Hematopoietic multipotent progenitor cell treated with erythropoietin and hydrocortisone succinate and interleukin-3 and kit ligand, for 4 days (in vitro differentiated cells): ENCODE measurements at regions not wholly inside any gene's neighbourhood (a gene's known extent, or its start where the extent isn't known, plus 50 kb on each side); places are given as distances from the start of the nearest gene placed in this dataset.
A peak's percentile ranks its signal among the peaks of the same experiment; 100 is the strongest.

Experiments
- DNase-seq: peaks from one replicate; pipeline ENCODE4 v3.0.0-alpha.2; 2015

DNA sequence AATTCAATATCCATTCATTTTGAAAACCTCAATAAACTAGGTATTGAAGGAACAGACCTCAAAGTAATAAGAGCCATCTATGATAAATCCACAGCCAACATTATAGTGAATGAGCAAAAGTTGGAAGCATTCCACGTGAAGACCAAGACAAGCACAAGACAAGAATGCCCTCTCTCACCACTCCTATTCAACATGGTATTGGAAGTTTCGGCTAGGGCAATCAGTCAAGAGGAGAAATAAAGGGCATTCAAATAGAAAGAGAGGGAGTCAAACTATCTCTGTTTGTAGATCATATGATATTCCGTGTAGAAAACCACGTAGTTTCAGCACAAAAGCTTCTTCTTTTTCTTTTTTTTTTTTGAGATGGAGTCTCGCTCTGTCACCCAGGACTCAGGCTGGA, 550.3 kb downstream of the FSCB start:
- DNase-seq = no peak

DNA sequence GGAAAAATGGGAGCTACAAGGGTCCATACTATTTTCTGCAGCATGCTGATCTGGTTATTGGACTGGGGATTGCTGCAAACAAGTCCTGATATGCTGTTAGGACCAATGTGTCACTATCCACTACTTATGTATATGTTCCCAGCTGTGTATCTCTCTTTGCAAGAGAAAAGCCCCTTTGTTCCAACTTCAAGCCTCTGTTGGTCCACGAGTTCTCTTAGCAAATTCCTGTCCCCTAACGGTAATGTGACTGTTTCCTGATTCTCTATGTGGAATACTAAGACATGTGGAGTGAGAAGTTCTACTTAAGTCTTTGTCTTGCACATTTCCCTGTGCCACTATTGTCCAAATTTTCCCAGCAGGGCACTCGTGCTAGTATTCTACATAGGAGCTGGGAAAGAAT, 557.7 kb downstream of the FSCB start:
- no peak for DNase-seq

DNA sequence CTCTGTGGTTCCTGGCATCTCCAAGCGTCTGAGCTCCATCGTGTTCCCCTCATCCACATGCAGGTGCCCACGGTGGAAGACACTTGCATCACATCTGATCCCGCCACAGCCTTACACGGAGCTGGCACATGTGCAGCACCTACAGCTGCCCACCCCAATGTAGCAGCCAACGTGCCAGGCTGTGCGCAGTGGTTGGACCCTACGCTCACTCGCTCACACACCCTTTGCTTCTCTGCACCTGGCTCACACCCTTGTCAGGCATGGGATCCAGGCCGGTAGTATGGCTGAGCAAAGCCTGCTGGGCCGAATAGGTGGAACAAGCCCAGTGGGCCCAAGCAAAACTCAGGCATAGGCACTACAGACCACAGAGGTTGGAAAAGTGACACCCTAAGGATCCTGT, 567.2 kb downstream of the FSCB start:
- no peak for DNase-seq

DNA sequence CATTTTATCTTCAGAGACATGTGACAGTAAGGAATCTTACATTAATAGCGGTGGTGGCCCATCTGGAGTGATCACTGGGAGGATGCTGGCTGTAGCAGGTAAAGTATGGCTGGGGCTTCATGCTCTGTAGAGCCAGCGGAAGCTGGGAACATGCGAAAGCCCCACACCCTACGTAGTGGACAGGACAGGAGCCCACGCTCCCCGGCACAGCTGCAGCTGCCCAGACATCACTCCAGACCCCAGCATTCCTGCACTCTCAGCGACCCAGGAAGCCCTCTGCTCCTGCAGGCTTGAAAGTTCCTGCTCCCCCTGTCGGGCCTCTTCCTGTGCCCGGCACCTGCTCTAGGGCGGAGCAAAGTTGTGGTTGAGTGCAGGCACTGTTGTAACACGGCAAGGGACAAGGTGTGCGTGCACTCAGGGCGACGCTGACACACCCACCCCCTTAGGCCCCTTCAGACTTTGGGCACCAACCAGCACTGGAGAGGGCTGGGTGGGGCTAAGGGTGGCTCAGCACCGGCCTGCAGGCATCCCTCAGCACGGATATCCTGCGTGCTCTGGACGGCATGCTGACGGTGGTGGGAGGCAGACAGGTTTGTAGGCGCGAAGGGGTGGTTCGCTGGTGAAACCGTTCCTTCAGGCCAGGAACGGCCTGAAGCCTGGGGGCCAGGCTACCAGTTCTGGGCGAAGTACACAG, 568.3 kb downstream of the FSCB start:
- no peak for DNase-seq

DNA sequence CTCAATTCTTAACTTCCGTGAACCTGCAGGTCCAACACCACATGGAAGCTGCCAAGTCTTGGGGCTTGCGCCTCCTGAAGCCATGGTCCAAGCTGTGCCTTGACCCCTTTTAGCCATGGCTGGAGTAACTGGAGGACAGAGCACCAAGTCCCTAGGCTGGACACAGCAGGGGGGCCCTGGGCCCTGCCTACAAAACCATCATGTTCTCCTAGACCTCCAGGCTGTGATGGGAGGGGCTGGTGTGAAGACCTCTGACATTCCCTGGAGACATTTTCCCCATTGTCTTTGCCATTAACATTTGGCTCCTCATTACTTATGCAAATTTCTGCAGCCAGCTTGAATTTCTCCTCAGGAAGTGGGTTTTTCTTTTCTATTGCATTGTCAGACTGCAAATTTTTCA, 570.1 kb downstream of the FSCB start:
- DNase-seq = no peak

DNA sequence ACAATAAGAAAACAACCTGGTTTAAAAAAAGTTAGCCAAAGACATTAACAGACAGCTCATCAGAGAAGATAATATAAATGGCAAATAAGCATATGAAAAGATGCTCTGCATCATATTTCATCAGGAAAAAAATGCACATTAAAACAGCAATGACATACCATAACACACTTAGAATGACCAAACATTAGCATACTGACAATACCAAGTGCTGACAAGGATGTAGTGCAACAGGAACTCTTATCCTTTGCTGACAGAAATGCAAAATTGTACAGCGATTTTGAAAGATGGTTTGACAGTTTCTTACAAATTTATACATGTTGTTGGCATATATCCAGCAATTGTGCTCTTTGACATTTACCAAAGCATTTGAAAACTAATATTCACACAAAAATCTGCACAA, 573.0 kb downstream of the FSCB start:
- DNase-seq = no peak

DNA sequence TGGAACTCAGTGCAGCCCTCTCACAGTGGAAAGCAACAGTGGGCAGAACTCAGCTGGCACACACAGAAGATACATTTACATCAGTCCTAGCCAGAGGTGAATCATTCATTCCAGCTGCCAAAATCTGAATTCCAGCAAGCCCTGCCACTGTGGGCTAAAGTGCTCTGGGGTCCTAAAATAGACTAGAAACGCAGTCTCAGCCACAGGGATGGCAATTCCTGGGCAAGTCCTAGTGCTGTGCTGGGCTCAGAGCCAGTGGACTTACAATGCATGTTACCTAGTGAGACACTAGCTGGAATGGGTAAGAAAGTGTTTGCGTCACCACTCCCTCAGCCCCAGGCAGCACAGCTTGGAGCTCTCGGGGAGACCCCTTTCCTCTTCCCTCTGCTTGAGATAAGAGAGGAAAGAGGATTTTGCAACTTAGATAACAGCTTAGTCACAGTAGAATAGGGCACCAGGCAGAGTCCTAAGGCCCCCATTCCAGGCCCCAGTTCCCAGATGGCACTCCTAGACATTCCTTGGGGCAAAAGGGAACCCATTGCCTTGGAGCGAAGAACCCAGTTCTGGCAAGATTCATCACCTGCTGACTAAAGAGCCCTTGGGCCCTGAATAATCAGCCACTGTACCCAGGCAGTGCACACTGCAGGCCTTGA, 592.9 kb downstream of the FSCB start:
- DNase-seq = no peak

DNA sequence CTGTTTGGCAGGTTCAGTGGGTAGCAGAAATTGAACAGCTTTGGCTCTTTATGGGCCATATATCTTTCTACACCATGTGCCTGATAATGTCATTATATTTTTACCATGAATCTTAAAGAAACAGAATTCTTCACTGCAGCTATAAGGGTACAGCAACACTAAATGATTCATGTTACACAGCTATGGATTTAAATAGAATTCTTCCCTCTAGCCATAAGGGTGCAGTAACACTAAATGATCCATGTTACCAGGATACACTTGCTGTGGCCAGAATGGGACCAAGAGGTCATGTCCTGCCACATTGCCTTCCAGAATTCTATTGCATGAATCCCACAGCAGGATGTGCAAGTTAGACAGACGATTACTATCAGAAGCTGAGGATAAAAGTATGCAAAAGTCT, 603.9 kb downstream of the FSCB start:
- DNase-seq = no peak

DNA sequence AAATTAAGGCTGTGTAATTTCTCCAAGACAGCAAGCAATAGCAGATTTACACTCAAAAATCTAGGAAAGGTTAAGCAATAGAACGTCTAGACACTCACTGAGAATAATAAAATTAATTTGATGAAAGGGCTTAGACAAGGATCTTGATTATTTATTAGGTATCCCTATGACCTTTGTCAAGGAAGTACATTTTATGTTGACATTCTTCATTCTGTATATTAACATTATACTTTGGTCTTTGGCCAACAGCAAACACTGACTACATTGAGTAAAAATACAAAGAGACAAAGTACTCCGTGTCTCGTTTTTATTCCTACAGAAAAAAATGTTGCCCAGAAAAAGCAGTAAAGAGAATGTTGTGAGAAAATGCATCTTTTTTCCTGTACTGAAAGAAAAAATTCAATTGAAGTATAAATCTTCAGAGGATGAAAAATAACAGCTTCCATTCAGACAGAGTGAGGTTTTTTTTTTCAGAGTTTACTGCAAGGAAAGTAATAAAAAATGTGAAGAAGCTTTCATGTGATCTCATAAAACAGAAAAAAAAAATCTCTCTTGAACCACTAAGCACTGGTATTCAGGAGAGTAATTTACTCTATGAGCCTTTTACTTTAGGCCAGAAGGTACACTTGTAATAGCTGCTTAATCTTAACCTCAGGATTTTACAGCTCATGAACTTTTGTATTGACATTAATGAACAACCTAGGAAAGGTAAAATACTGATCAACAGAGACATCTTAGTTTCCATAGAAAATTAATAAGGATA, 605.0 kb downstream of the FSCB start:
- DNase-seq = no peak

DNA sequence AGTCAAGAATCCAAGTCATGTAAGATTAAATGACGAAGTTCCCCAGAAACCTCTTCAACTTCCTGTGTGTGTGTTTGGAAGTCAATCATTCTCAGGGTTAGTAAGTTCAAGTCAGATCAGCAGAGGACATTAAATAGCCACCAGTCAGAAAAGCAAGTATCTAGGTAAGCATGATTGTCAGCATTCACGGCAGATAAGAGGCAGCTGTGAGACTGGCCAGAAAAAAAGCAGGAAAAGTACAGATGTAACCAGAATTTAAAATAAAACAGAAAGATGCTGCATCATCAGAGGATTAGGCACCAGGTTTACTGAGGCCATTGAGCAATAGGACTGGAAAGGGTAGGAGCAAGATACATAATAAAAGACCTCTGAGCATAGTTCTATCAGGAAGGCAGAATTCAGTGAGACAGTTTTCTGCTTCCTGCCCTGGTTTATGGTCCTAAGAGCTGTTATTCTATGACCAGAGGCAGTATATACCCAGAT, 606.9 kb downstream of the FSCB start:
- no peak for DNase-seq

DNA sequence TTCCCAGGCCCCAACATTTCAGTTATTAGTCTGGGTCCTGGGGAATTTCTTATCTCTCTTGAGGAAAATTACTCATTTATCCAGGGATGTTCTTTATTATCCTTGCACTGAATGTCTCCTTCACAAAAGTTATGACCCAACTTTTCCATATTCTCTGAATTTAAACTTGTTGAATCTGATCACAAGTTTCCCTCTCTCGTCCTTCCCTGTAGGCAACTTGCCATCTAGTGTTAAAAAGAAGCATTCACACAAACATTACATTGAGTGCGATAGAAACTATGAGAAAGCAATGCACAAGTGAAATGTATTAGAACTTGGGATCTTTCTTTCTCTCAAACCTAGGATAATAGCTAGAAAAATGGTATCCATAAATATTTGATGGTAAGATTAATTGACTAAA, 608.4 kb downstream of the FSCB start:
- DNase-seq = peak; percentile 7

DNA sequence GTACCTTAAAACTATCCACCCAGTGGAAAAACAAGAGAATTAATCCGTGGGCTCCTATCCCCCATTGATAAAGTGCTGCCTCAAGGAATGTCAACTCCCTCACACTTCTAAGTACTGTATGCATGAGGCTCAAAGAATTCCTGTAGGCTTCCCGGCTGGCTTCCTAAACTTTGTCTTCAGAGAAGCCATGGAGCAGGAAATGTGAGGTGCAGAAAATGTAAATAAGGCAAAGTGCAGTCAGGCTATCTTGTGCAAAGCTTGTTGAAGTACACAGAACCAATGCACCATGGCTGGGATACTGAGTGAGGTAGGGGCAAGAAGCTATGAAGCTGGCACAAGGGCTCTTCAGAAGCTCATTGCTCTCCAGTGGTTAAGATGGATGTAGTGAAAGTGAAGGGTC, 611.0 kb downstream of the FSCB start:
- no peak for DNase-seq

DNA sequence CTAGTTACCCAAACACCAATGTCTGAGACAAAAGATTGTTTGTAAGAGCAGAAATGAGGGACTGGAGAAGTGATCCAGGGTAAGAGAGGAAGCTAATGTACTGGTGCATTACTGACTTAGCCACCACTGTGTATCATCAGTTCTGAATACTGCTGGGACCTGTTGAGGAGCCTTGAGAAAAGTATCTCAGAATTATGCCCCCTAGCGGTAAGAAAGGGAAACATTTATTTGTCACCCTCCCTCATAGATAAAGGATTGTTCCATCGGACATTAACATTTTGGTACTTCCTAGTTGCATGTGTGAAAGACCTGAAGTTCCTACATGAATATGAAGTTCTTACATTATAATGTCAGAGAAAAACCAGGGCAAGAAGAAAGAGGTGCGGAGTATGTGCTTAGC, 612.5 kb downstream of the FSCB start:
- peak; percentile 61 for DNase-seq

DNA sequence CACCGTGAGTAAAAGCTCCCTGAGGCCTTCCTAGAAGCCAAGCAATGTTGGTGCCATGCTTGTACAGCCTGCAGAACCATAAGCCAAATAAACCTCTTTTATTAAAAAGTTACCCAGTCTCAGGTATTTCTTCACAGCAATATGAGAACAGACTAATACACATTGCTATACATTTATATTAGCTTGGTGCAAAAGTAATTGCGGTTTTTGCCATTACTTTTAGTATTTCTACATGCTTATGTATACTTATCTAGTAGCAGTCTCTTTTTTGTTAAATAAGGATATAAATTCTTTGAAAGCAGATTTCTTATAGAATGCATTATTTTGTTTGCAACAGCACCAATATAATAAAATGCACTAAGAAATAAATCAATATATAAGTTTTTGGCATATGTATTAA, 619.6 kb downstream of the FSCB start:
- no peak for DNase-seq

DNA sequence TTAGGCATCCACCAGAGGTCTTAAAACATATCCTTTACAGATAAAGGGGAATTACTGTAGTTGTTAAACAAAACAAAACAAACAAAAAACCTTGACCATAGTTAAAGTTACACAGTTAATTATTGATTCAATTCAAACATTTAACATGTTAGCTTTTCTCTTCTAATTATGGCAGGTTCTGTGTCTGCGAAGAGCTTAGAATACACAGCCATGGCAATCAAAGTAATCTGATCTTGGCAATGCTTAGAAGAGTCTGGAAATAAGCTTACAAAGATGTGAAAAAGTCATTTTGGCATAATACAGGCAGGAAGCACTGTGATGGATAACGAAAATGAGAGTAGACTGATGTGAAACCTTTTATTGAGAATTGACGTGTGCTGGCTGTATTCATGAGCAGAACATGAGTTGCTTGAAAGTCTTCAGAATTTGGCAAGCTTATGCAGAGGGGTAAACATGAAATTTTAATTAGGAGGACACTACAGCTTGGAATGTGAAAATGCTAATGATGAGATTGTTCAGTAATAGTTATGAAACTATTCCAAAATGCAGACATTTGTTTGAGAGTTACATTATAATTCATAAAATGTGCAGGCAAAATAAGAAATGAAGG, 629.6 kb downstream of the FSCB start:
- DNase-seq = no peak

DNA sequence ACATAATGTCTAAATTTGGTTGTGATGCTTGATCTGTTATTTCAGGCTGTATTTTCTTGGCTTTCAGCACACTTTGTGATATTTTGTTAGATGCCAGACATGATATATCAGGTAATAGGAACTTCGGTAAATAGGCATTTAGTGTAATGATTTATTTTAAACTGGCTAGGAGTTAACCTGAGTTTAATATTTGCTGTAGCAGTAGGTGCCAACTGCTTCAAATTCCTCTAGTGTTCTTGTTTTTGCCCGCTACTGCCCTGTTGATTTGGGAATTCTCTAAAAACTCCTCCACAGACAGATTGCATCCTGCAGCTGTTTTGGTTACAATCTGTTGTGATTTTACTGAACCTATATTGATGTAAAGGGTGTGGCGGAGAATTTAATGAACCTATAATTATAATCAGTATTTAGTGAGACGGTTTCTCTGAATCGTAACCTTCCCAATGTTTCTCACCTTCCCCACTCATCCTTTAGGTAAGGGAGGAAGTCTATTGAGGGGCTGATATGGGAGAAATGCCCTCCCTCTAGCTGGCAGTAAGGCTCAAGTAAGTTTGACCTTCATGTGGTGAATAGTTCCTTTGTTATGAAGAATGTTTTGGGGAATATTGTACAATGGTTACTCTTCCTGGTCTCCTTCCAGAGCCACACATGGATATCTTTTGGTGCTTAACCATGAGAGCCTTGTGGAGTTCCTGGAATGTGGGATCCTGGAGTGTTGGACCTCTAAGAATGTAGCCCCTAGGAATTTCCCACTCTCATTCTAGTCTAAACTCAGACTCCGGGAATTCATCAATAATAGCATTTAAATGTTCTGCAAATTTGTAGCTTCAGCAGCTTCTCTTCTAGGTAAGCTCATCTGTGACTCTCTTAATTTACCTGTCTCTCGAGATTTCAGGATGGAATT, 634.1 kb downstream of the FSCB start:
- DNase-seq = no peak

DNA sequence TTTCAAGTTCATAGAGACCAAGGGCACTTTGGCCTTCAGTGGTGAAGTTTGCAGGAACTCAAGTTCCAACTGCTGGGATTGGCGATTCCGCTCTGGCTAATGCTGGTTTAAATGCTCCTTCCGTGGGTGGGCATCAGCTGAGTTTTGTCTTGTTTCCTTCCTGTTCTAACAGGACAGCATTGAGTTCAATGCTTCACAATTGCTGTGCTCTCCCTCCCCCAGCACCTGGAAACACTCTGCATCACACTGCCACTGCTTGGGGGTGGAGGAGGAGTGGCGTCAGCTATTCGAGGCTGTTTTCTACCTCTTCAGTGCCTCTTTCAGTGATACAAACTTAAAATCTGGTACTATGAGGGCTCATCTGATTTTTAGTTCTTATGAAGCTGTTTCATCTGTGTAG, 634.9 kb downstream of the FSCB start:
- DNase-seq = no peak

DNA sequence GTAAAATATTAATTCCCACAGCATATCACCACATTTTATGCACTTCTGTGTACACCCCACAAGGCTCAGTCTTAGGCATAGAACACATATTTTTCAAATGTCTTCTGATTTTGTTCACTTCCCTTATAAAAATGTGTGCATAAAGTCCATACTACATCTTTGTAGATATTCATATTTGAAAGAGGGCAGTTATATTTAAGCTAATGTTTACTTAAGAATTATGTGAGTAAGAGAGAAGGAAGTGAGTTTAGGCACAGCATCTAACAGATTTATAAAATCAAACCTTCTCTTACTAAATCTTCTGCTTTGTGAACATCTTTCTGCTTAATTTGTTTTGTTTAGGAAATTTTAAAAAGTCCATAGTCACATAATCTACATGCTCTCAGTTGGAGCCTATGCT, 648.1 kb downstream of the FSCB start:
- no peak for DNase-seq

DNA sequence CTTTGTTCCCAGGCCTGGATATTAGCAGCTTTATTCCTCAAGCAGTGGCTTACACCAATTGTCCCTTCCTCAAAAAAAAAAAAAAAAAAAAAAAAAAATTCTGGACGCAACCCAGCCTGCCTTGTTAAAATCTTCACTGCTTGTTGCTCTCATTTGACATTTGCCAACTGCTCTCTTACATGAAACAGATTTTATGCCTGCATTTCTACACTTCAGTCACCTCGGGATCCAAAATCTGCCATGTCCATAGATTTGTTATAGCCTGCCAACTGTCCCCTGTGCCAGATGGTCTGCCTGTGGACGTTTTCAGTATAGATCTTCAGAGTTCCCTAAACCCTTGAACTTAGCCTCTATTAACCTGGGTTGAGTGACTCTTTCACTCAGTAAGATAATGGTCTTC, 651.5 kb downstream of the FSCB start:
- DNase-seq = no peak

DNA sequence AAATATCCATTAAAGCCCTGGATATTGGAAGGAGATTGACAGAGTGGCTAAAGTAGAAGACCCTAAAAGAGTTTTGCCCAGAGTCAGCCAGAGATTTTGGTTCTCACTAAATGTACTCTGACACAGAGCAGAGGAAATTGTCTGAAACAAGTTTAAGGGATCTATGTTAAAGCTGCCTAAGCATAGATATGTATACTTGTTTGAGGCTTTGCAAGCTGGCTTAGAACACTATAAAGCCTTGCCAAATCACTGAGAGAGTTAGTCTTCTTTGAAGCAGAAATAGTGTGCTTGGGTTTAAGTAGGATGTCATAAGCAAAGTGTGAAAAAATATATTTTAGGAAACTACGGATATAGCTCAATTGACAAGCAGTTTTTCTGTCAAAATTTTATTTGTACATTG, 653.5 kb downstream of the FSCB start:
- DNase-seq = no peak

DNA sequence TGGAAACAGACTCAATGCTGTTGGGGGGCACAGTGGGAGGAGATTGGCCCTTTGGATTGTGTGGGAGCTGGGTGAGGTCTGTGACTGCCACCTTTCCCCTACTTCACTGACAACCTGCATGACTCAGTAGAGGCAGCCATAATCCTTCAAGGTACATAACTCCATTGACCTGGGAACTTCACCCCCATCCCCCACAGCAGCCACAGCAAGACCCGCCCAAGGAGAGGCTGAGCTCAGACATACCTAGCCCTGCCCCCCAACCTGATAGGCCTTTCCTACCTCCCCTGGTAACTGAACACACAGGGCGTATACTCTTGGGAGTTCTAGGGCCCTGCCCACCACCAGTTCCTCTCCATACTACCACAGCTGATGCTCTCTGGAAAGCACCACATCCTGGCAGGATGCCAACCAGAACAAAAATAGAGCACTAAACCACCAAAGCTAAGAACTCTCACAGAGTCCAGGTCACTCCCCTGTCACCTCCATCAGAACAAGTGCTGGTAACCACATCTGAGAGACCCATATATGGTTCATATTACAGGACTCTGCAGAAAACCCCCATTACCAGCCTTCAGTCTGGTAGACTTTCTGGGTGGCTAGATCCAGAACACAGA, 703.9 kb downstream of the FSCB start:
- DNase-seq = no peak

DNA sequence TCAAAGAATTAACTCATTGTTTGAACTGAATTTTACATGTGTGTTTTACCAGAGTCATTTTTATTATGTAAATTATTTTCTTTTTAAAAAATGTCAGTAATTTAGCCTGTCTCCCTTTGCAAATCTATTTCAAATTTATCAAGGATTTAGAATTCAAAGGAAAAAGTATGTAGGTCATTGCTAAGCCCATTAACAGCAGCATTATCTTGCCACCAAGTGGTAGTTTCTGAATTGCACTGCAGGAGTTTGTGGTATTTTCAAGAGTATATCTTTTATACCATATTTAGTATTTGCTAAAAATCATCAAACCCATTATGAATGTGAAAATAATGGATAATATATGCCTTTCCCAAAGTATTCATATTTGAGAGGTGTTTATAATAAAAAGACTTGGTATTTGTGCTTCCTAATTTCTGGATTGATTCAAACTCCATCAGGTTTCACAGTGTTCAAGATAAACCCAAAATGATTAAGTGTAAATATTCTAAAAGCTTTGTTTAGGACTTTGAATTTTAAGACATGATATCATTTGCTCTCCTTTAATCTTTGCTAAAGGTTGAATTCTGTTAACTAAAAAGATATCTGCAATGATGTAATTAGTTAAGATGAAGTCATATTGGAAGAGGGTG, 711.4 kb downstream of the FSCB start:
- DNase-seq = peak; percentile 48
